ENCODE measurements at regions not wholly inside any gene's neighbourhood (a gene's known extent, or its start where the extent isn't known, plus 50 kb on each side); places are given as distances from the start of the nearest gene placed in this dataset.

- TF ChIP-seq ZFP91 (CRISPR knock-in tag; IDR thresholded peaks at IDR 0.05; ENCODE audit: borderline replicate concordance) (no peak; the same call in 1 of the 2 replicates), ZNF143 (CRISPR knock-in tag; IDR thresholded peaks at IDR 0.05) (0 out of 2 replicates have a peak, but pooled peaks have one; percentile 39), ZEB1 (IDR thresholded peaks at IDR 0.05; ENCODE audit: insufficient replicate concordance, low read depth) (peak; percentile 74), RFX3 (CRISPR knock-in tag; IDR thresholded peaks at IDR 0.05) (peak; percentile 21; the same call in 1 of the 2 replicates), ZBTB3 (CRISPR knock-in tag; IDR thresholded peaks at IDR 0.05; ENCODE audit: borderline replicate concordance, low read depth) (peak; percentile 26; the same call in 1 of the 2 replicates), FOSL2 (CRISPR knock-in tag; IDR thresholded peaks at IDR 0.05) (peak; percentile 62), KLF11 (CRISPR knock-in tag; IDR thresholded peaks at IDR 0.05) (peak; percentile 95), ZNF629 (CRISPR knock-in tag; conservative IDR thresholded peaks at IDR 0.05) (peak; percentile 89), ZNF44 (CRISPR knock-in tag; IDR thresholded peaks at IDR 0.05) (no peak), SAP130 (CRISPR knock-in tag; IDR thresholded peaks at IDR 0.05; ENCODE audit: low read depth) (peak; percentile 64), HHEX (CRISPR knock-in tag; IDR thresholded peaks at IDR 0.05) (0 out of 2 replicates have a peak, but pooled peaks have one; percentile 36), BCLAF1 (IDR thresholded peaks at IDR 0.05) (no peak), ZNF253 (CRISPR knock-in tag; IDR thresholded peaks at IDR 0.05; ENCODE audit: borderline replicate concordance) (0 out of 2 replicates have a peak, but pooled peaks have one; percentile 44), TSC22D2 (CRISPR knock-in tag; IDR thresholded peaks at IDR 0.05; ENCODE audit: borderline replicate concordance) (0 out of 2 replicates have a peak, but pooled peaks have one; percentile 22), TOPORS (CRISPR knock-in tag; IDR thresholded peaks at IDR 0.05) (0 out of 2 replicates have a peak, but pooled peaks have one; percentile 39), ZNF607 (CRISPR knock-in tag; IDR thresholded peaks at IDR 0.05; ENCODE audit: borderline replicate concordance) (peak; percentile 91; the same call in 1 of the 2 replicates), STAT6 (CRISPR knock-in tag; IDR thresholded peaks at IDR 0.05; ENCODE audit: borderline replicate concordance) (no peak), ASH2L (IDR thresholded peaks at IDR 0.05; ENCODE audit: insufficient read length, low read depth, low read length) (no peak), TMF1 (CRISPR knock-in tag; IDR thresholded peaks at IDR 0.05; ENCODE audit: low read depth) (0 out of 2 replicates have a peak, but pooled peaks have one; percentile 56), HOXA3 (CRISPR knock-in tag; IDR thresholded peaks at IDR 0.05) (peak; percentile 66), BRF2 (CRISPR knock-in tag; IDR thresholded peaks at IDR 0.05) (0 out of 2 replicates have a peak, but pooled peaks have one; percentile 49)
Measured at GRCh38 chr6:27592481-27593199, 119.7 kb upstream of the ZNF184 start (continued).

Data from HepG2 (cell line).